ENCODE measurements at regions not wholly inside any gene's neighbourhood (a gene's known extent, or its start where the extent isn't known, plus 50 kb on each side); places are given as distances from the start of the nearest gene placed in this dataset.

DNA sequence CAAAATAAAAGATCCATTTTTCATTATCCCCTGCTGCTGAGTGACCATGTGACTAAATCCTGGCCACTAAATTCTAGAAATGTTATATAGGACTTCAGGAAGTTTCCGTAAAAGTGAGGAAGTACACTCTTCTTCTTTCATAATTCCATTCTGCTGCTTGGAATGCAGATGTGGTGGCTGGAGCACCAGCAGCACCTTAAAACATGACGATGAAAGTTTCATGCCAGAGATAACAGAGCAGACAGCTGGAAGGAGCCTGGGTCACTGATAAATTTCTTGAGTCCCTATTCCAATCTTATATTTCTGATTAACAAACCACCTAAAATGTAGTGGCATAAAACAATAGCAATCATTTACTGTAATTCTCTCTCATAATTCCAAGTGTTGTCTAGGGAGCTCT, 238.7 kb downstream of the TBL1XR1 start:
- TF ChIP-seq, protein P1, sequence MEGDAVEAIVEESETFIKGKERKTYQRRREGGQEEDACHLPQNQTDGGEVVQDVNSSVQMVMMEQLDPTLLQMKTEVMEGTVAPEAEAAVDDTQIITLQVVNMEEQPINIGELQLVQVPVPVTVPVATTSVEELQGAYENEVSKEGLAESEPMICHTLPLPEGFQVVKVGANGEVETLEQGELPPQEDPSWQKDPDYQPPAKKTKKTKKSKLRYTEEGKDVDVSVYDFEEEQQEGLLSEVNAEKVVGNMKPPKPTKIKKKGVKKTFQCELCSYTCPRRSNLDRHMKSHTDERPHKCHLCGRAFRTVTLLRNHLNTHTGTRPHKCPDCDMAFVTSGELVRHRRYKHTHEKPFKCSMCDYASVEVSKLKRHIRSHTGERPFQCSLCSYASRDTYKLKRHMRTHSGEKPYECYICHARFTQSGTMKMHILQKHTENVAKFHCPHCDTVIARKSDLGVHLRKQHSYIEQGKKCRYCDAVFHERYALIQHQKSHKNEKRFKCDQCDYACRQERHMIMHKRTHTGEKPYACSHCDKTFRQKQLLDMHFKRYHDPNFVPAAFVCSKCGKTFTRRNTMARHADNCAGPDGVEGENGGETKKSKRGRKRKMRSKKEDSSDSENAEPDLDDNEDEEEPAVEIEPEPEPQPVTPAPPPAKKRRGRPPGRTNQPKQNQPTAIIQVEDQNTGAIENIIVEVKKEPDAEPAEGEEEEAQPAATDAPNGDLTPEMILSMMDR (conservative IDR thresholded peaks at IDR 0.05; ENCODE audit: low read length): no peak
- no peak for TF ChIP-seq EZH2phosphoT487 (IDR thresholded peaks at IDR 0.05; ENCODE audit: borderline replicate concordance, low read depth, low read length)
